ENCODE measurements at regions not wholly inside any gene's neighbourhood (a gene's known extent, or its start where the extent isn't known, plus 50 kb on each side); places are given as distances from the start of the nearest gene placed in this dataset.

- TF ChIP-seq CTCF (IDR thresholded peaks at IDR 0.05; ENCODE audit: insufficient read depth, low read depth, low read length, missing control alignments), result no peak
- no peak overlapping the region for H3K4me3 ChIP-seq (ENCODE audit: low read depth, low read length)
- no peak for DNase-seq (ENCODE audit: low read depth)
These were observed 752.5 kb downstream of the QKI start for GRCh38 chr6:164166996-164167395.

DNA sequence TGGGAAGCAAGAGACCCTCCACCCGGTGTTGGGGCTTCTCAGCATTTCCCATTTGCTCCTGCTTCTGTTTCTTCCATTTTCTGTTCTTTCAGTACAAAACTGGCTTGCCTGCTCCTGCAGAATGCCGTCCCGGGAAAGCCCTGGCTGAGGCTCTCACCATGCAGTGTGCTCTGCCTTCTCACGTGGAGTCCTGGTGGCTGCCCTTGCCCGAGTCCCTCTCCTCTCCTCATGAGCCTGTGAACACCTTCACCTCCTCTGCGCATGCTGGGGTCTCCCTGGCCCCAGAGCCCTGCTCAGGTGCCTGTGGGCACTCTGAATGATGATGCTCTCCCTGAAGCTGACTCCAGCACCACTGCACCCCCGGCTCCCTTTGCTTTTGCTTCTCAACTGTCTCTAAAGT is 752.0 kb downstream of the QKI start:
- no peak for TF ChIP-seq CTCF (IDR thresholded peaks at IDR 0.05; ENCODE audit: insufficient read depth, low read depth, low read length, missing control alignments)
- no peak for DNase-seq (ENCODE audit: low read depth)
- H3K4me3 ChIP-seq (ENCODE audit: low read depth, low read length), result no peak overlapping the region

GRCh38 chr6:164164876-164165275 is 750.4 kb downstream of the QKI start:
- no peak overlapping the region for H3K4me3 ChIP-seq (ENCODE audit: low read depth, low read length)
- no peak for TF ChIP-seq CTCF (IDR thresholded peaks at IDR 0.05; ENCODE audit: insufficient read depth, low read depth, low read length, missing control alignments)
- no peak for DNase-seq (ENCODE audit: low read depth)

DNA sequence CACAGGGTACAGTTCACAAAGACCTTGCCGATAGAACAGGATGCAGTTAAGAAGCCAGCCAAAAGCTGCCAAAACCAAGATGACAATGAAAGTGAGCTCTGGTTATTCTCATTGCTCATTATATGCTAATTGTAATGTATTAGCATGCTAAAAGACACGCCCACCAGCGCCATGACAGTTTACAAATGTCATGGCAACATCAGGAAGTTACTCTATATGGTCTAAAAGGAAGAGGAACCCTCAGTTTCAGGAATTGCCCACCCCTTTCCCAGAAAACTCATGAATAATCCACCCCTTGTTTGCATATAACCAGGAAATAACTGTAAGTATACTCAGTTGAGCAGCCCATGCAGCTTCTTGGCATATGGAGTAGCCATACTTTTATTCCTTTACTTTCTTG is 748.7 kb downstream of the QKI start:
- DNase-seq (ENCODE audit: low read depth), result no peak
- TF ChIP-seq CTCF (IDR thresholded peaks at IDR 0.05; ENCODE audit: insufficient read depth, low read depth, low read length, missing control alignments), result no peak
- H3K4me3 ChIP-seq (ENCODE audit: low read depth, low read length), result no peak overlapping the region

DNA sequence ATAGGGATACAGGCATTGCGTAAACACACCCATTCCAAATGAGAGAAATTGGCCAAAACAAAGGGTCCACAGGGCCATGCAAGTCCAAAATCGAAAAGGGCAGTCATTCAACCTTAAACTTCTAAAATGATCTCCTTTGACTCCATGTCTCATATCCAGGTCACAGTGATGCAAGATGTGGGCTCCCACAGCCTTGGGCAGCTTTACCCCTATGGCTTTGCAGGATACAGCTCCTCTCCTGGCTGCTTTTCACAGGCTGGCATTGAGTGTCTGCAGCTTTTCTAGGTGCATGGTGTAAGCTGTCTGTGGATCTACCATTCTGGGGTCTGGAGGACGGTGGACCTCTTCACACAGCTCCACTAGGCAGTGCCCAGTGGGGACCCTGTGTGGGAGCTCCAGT is 744.5 kb downstream of the QKI start:
- no peak for DNase-seq (ENCODE audit: low read depth)
- TF ChIP-seq CTCF (IDR thresholded peaks at IDR 0.05; ENCODE audit: insufficient read depth, low read depth, low read length, missing control alignments), result no peak
- no peak overlapping the region for H3K4me3 ChIP-seq (ENCODE audit: low read depth, low read length)

- H3K4me3 ChIP-seq (ENCODE audit: low read depth, low read length), result no peak overlapping the region
- no peak for DNase-seq (ENCODE audit: low read depth)
- TF ChIP-seq CTCF (IDR thresholded peaks at IDR 0.05; ENCODE audit: insufficient read depth, low read depth, low read length, missing control alignments), result no peak
These were observed 740.1 kb downstream of the QKI start for GRCh38 chr6:164154588-164154987.

GRCh38 chr6:164152611-164153010 is 738.1 kb downstream of the QKI start:
- TF ChIP-seq CTCF (IDR thresholded peaks at IDR 0.05; ENCODE audit: insufficient read depth, low read depth, low read length, missing control alignments), result no peak
- no peak for DNase-seq (ENCODE audit: low read depth)
- no peak overlapping the region for H3K4me3 ChIP-seq (ENCODE audit: low read depth, low read length)
